ENCODE measurements at regions not wholly inside any gene's neighbourhood (a gene's known extent, or its start where the extent isn't known, plus 50 kb on each side); places are given as distances from the start of the nearest gene placed in this dataset.

GRCh38 chr7:9226500-9226899, 793.1 kb downstream of the NXPH1 start:
- DNase-seq (ENCODE audit: low read depth, low spot score) (no peak), ATAC-seq (no peak)
- H3K4me1 ChIP-seq (ENCODE audit: control insufficient read depth in 1 of 2, insufficient read depth in 2 of 2, low read length in 2 of 2): no peaks in the 10 kb centered on the region
- H3K9ac ChIP-seq (ENCODE audit: low read length): no peak overlapping the region
- H3K9me3 ChIP-seq (ENCODE audit: control insufficient read depth in 1 of 2, insufficient read depth in 1 of 2, low read depth in 1 of 2, low read length in 2 of 2): peaks cover 0 to 8% of the 10 kb centered on the region in 2 experiments; a peak in 2 of 4 replicates
- POLR2A ChIA-PET: no interaction called here
- no peak overlapping the region for H3K4me2 ChIP-seq (ENCODE audit: low read length)
- RAD21 ChIA-PET (ENCODE audit: low non-redundant PET in 1 of 2, low total read pairs in 2 of 2, uncharacterized antibody in 2 of 2, unreplicated experiment in 2 of 2): no interaction called here
- no peaks in the 10 kb centered on the region for H4K20me1 ChIP-seq (ENCODE audit: insufficient read depth)
- BruUV-seq (replicated peaks): no TSS peak
- TF ChIP-seq ZFX (IDR thresholded peaks at IDR 0.05): no peak
- TF ChIP-seq JUND (IDR thresholded peaks at IDR 0.05): no peak
- TF ChIP-seq ELF1 (IDR thresholded peaks at IDR 0.05; ENCODE audit: borderline replicate concordance, low read depth): no peak
- no peak for TF ChIP-seq EZH2phosphoT487 (IDR thresholded peaks at IDR 0.05; ENCODE audit: borderline replicate concordance)
- TF ChIP-seq SIN3A (IDR thresholded peaks at IDR 0.05; ENCODE audit: low read depth): no peak
- TF ChIP-seq EZH2 (IDR thresholded peaks at IDR 0.05): no peak
- TF ChIP-seq SP1 (IDR thresholded peaks at IDR 0.05; ENCODE audit: low read depth): no peak
- TF ChIP-seq POLR2AphosphoS5 (IDR thresholded peaks at IDR 0.05; ENCODE audit: low read depth, low read length): no peak
- CTCF ChIA-PET: no interaction called here
- H3K79me2 ChIP-seq (ENCODE audit: insufficient read depth, low read length): no peaks in the 10 kb centered on the region
- H3K27ac ChIP-seq (ENCODE audit: low read depth, low read length): no peak overlapping the region
- no peak overlapping the region for H3K4me3 ChIP-seq (replicated peaks in 1 of 2; ENCODE audit: low read depth in 1 of 2, low read length in 2 of 2)
- intact Hi-C loops (cut with micrococcal nuclease): no loop called here
- H3K9me2 ChIP-seq (ENCODE audit: insufficient read depth): no peaks in the 10 kb centered on the region
- no peak overlapping the region for H2AFZ ChIP-seq (ENCODE audit: low read depth, low read length, poor library complexity, severe bottlenecking)
- no peaks in the 10 kb centered on the region for H3K36me3 ChIP-seq (ENCODE audit: control insufficient read depth in 1 of 2, insufficient read depth in 2 of 2, low read length in 2 of 2)
- H3K27me3 ChIP-seq (ENCODE audit: insufficient read depth, low read length): no peaks in the 10 kb centered on the region

GRCh38 chr7:9231630-9232121, 798.3 kb downstream of the NXPH1 start:
- Histone ChIP-seq H3K9me2 (ENCODE audit: insufficient read depth) (no peaks in the 10 kb centered on the region), H3K4me2 (ENCODE audit: low read length) (no peak overlapping the region), H3K4me1 (ENCODE audit: control insufficient read depth in 1 of 2, insufficient read depth in 2 of 2, low read length in 2 of 2) (no peaks in the 10 kb centered on the region), H4K20me1 (ENCODE audit: insufficient read depth) (no peaks in the 10 kb centered on the region), H3K9me3 (ENCODE audit: control insufficient read depth in 1 of 2, insufficient read depth in 1 of 2, low read depth in 1 of 2, low read length in 2 of 2) (peaks cover 0 to 6% of the 10 kb centered on the region in 2 experiments; a peak in 2 of 4 replicates), H3K27ac (ENCODE audit: low read depth, low read length) (no peak overlapping the region), H3K36me3 (ENCODE audit: control insufficient read depth in 1 of 2, insufficient read depth in 2 of 2, low read length in 2 of 2) (no peaks in the 10 kb centered on the region), H3K4me3 (replicated peaks in 1 of 2; ENCODE audit: low read depth in 1 of 2, low read length in 2 of 2) (no peak overlapping the region), H3K9ac (ENCODE audit: low read length) (no peak overlapping the region), H2AFZ (ENCODE audit: low read depth, low read length, poor library complexity, severe bottlenecking) (no peak overlapping the region), H3K27me3 (ENCODE audit: insufficient read depth, low read length) (no peaks in the 10 kb centered on the region), H3K79me2 (ENCODE audit: insufficient read depth, low read length) (no peaks in the 10 kb centered on the region)
- ATAC-seq (no peak), DNase-seq (ENCODE audit: low read depth, low spot score) (no peak)
- ChIA-PET CTCF (no interaction called here), POLR2A (no interaction called here), RAD21 (ENCODE audit: low non-redundant PET in 1 of 2, low total read pairs in 2 of 2, uncharacterized antibody in 2 of 2, unreplicated experiment in 2 of 2) (no interaction called here)
- intact Hi-C loops (cut with micrococcal nuclease): no loop called here
- BruUV-seq (replicated peaks): no TSS peak
- TF ChIP-seq CEBPB (IDR thresholded peaks at IDR 0.05; ENCODE audit: low read depth): no peak
- no peak for TF ChIP-seq EZH2phosphoT487 (IDR thresholded peaks at IDR 0.05; ENCODE audit: borderline replicate concordance)
- no peak for TF ChIP-seq YY1 (IDR thresholded peaks at IDR 0.05; ENCODE audit: extremely low read depth, insufficient replicate concordance, low read depth, low read length)
- no peak for TF ChIP-seq SIN3A (IDR thresholded peaks at IDR 0.05; ENCODE audit: low read depth)
- no peak for TF ChIP-seq ATF3 (IDR thresholded peaks at IDR 0.05)
- TF ChIP-seq, protein P1, sequence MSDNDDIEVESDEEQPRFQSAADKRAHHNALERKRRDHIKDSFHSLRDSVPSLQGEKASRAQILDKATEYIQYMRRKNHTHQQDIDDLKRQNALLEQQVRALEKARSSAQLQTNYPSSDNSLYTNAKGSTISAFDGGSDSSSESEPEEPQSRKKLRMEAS (IDR thresholded peaks at IDR 0.05): no peak
- TF ChIP-seq REST (IDR thresholded peaks at IDR 0.05; ENCODE audit: low read depth): no peak
- TF ChIP-seq CTCF (IDR thresholded peaks at IDR 0.05 in 2 of 3, conservative IDR thresholded peaks at IDR 0.05 in 1 of 3; ENCODE audit: borderline replicate concordance in 1 of 3, insufficient read depth in 1 of 3, low read depth in 2 of 3, low read length in 2 of 3): no peak
- TF ChIP-seq EZH2 (IDR thresholded peaks at IDR 0.05): no peak
- TF ChIP-seq ELF1 (IDR thresholded peaks at IDR 0.05; ENCODE audit: borderline replicate concordance, low read depth): no peak
- TF ChIP-seq POLR2AphosphoS5 (IDR thresholded peaks at IDR 0.05; ENCODE audit: low read depth, low read length): no peak
- TF ChIP-seq CBX3 (IDR thresholded peaks at IDR 0.05; ENCODE audit: low read depth): no peak
- no peak for TF ChIP-seq ZFX (IDR thresholded peaks at IDR 0.05)
- no peak for TF ChIP-seq SP1 (IDR thresholded peaks at IDR 0.05; ENCODE audit: low read depth)
